HepG2 (cell line): ENCODE measurements at regions not wholly inside any gene's neighbourhood (a gene's known extent, or its start where the extent isn't known, plus 50 kb on each side); places are given as distances from the start of the nearest gene placed in this dataset.

ENCODE experiments used
- ATAC-seq: fragments of 200-7000 bp; cut with Tn5 transposase; 3 replicates; pipeline ENCODE4 v1.9.1; 2020; ENCODE audit warnings: mild to moderate bottlenecking, moderate library complexity
- BruUV-seq: library from RNA; stranded (reverse); fragments of 400-500 nt; replicated peaks from 2 replicates; lab custom pipeline; 2021; lab: Mats Ljungman, UMichigan
- CTCF ChIA-PET: fragments of 300-600 bp; formaldehyde crosslinking; extraction: SDS; loops from one replicate; lab custom pipeline; 2021; ENCODE audit warnings: low total read pairs, inconsistent platforms, low intra/inter-chr PET ratio; lab: Yijun Ruan, JAX
- POLR2A ChIA-PET: fragments of 350-600 bp; sonication (Branson Sonifier 250); formaldehyde crosslinking; loops from one replicate; lab custom pipeline; 2020; ENCODE audit warnings: antibody characterized with exemption, inconsistent platforms; lab: Yijun Ruan, JAX
- DNase-seq: peaks from one replicate; pipeline ENCODE4 v3.0.0-alpha.2; 2015; ENCODE audit warnings: low spot score
- FAIRE-seq: peaks from 3 replicates; lab custom pipeline; 2011; peaks lifted over from hg19 to GRCh38; lab: Jason Lieb, UNC
- H2AFZ ChIP-seq: one replicate; pipeline ENCODE4 v1.6.1; 2011; ENCODE audit warnings: low read length, inconsistent platforms
- H3K27ac ChIP-seq: fragments of 300-600 bp; 3 replicates; pipeline ENCODE4 v1.8.0; 2011; ENCODE audit warnings: mixed run types, mild to moderate bottlenecking, mixed read lengths, low read length, inconsistent platforms; ENCODE audit not compliant: insufficient read depth; ENCODE audit errors: extremely low read length
- H3K27me3 ChIP-seq, 2 experiments: fragments of 200-600 bp in 1 of 2; 2 replicates in 1 of 2; 3 replicates in 1 of 2; pipeline versions ENCODE4 v1.6.0 to v1.8.0; 2011; ENCODE audit warnings: low read length in 2 of 2, mild to moderate bottlenecking in 2 of 2, moderate library complexity in 2 of 2, inconsistent platforms in 1 of 2; ENCODE audit not compliant: insufficient read depth in 2 of 2, control insufficient read depth in 1 of 2
- H3K36me3 ChIP-seq, 2 experiments: fragments of 200-600 bp in 1 of 2; replicated peaks in 1 of 2; 2 replicates in 1 of 2; 3 replicates in 1 of 2; pipeline versions ENCODE4 v1.5.1 to v1.8.0; 2011; ENCODE audit warnings: low read length in 2 of 2, inconsistent platforms in 1 of 2; ENCODE audit not compliant: insufficient read depth in 2 of 2, control insufficient read depth in 1 of 2
- H3K4me1 ChIP-seq: 2 replicates; pipeline ENCODE4 v1.5.1; 2012; ENCODE audit warnings: low read length, inconsistent platforms; ENCODE audit not compliant: insufficient read depth
- H3K4me2 ChIP-seq: 2 replicates; pipeline ENCODE4 v1.6.0; 2011; ENCODE audit warnings: low read depth, low read length, inconsistent platforms
- H3K4me3 ChIP-seq, 3 experiments: fragments of 200-600 bp in 1 of 3; sonication (generic), shearing (Covaris generic) in 1 of 3; replicated peaks in 1 of 3; 2 replicates each; pipeline ENCODE4 v1.5.1; 2011 to 2016; ENCODE audit warnings: low read length in 3 of 3, inconsistent platforms in 2 of 3, low read depth in 2 of 3, mild to moderate bottlenecking in 2 of 3, control low read depth in 1 of 3, mixed read lengths in 1 of 3; ENCODE audit not compliant: insufficient read depth in 1 of 3
- H3K79me2 ChIP-seq: one replicate; pipeline ENCODE4 v1.6.1; 2011; ENCODE audit warnings: low read length, inconsistent platforms; ENCODE audit not compliant: insufficient read depth
- H3K9ac ChIP-seq: 2 replicates; pipeline ENCODE4 v1.6.0; 2011; ENCODE audit warnings: mild to moderate bottlenecking, low read depth, low read length, inconsistent platforms; ENCODE audit not compliant: insufficient read depth
- H3K9me3 ChIP-seq: 2 replicates; pipeline ENCODE4 v1.5.1; 2012; ENCODE audit warnings: mild to moderate bottlenecking, low read length
- H4K20me1 ChIP-seq: 2 replicates; pipeline ENCODE4 v1.6.0; 2011; ENCODE audit warnings: inconsistent platforms, mild to moderate bottlenecking, low read length, moderate library complexity; ENCODE audit not compliant: insufficient read depth
- CTCF ChIP-seq: sonication (generic); formaldehyde crosslinking; IDR thresholded peaks from 2 replicates; pipeline ENCODE4 v1.5.0; 2020; ENCODE audit warnings: mild to moderate bottlenecking, missing genetic modification reagents, moderate library complexity
- MAFF ChIP-seq: IDR thresholded peaks from 2 replicates; pipeline ENCODE4 v1.6.1; 2011; ENCODE audit warnings: low read depth, low read length, improper control_type of control experiment
- MIER2 ChIP-seq: IDR thresholded peaks from 2 replicates; pipeline ENCODE4 v1.6.1; 2016; ENCODE audit warnings: missing biosample characterization, missing genetic modification reagents
- NFRKB ChIP-seq: fragments of 450-650 bp; IDR thresholded peaks from 2 replicates; pipeline ENCODE4 v1.6.1; 2017
- ZBTB25 ChIP-seq: IDR thresholded peaks from 2 replicates; pipeline ENCODE4 v1.6.1; 2018; ENCODE audit warnings: missing genetic modification reagents
- ZBTB33 ChIP-seq: sonication (generic); formaldehyde crosslinking; IDR thresholded peaks from 2 replicates; pipeline ENCODE4 v1.4.0; 2020; ENCODE audit warnings: missing genetic modification reagents
- WGBS: methylation state at CpG from one replicate; pipeline ENCODE4 v1.1.6; 2017; ENCODE audit warnings: low lambda C conversion rate; 5-methylcytosine and 5-hydroxymethylcytosine counted together
- in situ Hi-C: cut with HindIII; loops from 2 replicates; pipeline ENCODE4 v1.10.0; 2017; ENCODE audit warnings: low pct_unique_long_range_greater_than_20kb; ENCODE audit not compliant: extremely low pct_ligation_motif_present
- intact Hi-C: fragments of 100-400 bp; cut with micrococcal nuclease; formaldehyde crosslinking; loops from one replicate; pipeline ENCODE4 v1.10.0; 2022; ENCODE audit not compliant: unreplicated experiment

- BruUV-seq: no TSS peak
- no peaks in the 10 kb centered on the region for H4K20me1 ChIP-seq
- ChIA-PET POLR2A (no interaction called here), CTCF (no interaction called here)
- H3K4me1 ChIP-seq: no peaks in the 10 kb centered on the region
- DNase-seq: no peak
- no peak for FAIRE-seq
- no peak overlapping the region for H3K27ac ChIP-seq
- H3K9me3 ChIP-seq: peaks cover 57% of the 10 kb centered on the region
- no peak overlapping the region for H2AFZ ChIP-seq
- no peak overlapping the region for H3K4me3 ChIP-seq
- H3K27me3 ChIP-seq: no peaks in the 10 kb centered on the region
- in situ Hi-C loops (no loop called here), intact Hi-C loops (no loop called here)
- TF ChIP-seq MIER2 (CRISPR knock-in tag) (no peak), ZBTB25 (CRISPR knock-in tag) (no peak), NFRKB (no peak), ZBTB33 (no peak), CTCF (CRISPR knock-in tag) (no peak), MAFF (0 out of 2 replicates have a peak, but pooled peaks have one; percentile 22)
- ATAC-seq: no peak
- 43% methylated on average over 3 of the region's 3 CpGs for WGBS
- H3K9ac ChIP-seq: no peak overlapping the region
- no peaks in the 10 kb centered on the region for H3K36me3 ChIP-seq
- no peak overlapping the region for H3K4me2 ChIP-seq
- H3K79me2 ChIP-seq: no peaks in the 10 kb centered on the region
These were observed 1298.5 kb downstream of the SUCLG1 start for GRCh38 chr2:83160571-83160970.
